H9 (cell line): ENCODE measurements at regions not wholly inside any gene's neighbourhood (a gene's known extent, or its start where the extent isn't known, plus 50 kb on each side); places are given as distances from the start of the nearest gene placed in this dataset.

Experiments
- DNase-seq: peaks from one replicate; pipeline ENCODE4 v3.0.0-alpha.2; 2017
- H2AFZ ChIP-seq: one replicate; pipeline ENCODE4 v1.6.1; 2013; ENCODE audit warnings: mild to moderate bottlenecking, low read length, control low read depth, moderate library complexity
- H2AK5ac ChIP-seq: 2 replicates; pipeline ENCODE4 v1.6.1; 2013; ENCODE audit warnings: low read length, control low read depth, mixed read lengths; ENCODE audit not compliant: insufficient read length
- H2BK120ac ChIP-seq: one replicate; pipeline ENCODE4 v1.6.1; 2013; ENCODE audit warnings: low read depth, mild to moderate bottlenecking, low read length, control low read depth, inconsistent platforms; ENCODE audit not compliant: poor library complexity, severe bottlenecking
- H2BK12ac ChIP-seq: 2 replicates; pipeline ENCODE4 v1.6.1; 2013; ENCODE audit warnings: low read length, control low read depth, mixed read lengths, low read depth; ENCODE audit not compliant: insufficient read length
- H2BK15ac ChIP-seq: 2 replicates; pipeline ENCODE4 v1.6.1; 2013; ENCODE audit warnings: low read depth, low read length, control low read depth
- H2BK20ac ChIP-seq: one replicate; pipeline ENCODE4 v1.6.1; 2013; ENCODE audit warnings: low read depth, mild to moderate bottlenecking, low read length, control low read depth, inconsistent platforms; ENCODE audit not compliant: poor library complexity, severe bottlenecking
- H2BK5ac ChIP-seq: 2 replicates; pipeline ENCODE4 v1.6.1; 2013; ENCODE audit warnings: low read length, control low read depth, mixed read lengths; ENCODE audit not compliant: insufficient read length
- H3K14ac ChIP-seq: 2 replicates; pipeline ENCODE4 v1.6.1; 2013; ENCODE audit warnings: low read length, control low read depth; ENCODE audit not compliant: insufficient read depth
- H3K18ac ChIP-seq: 2 replicates; pipeline ENCODE4 v1.6.1; 2013; ENCODE audit warnings: low read depth, mild to moderate bottlenecking, mixed read lengths, low read length, control low read depth; ENCODE audit not compliant: insufficient read length
- H3K23ac ChIP-seq: 2 replicates; pipeline ENCODE4 v1.6.1; 2013; ENCODE audit warnings: low read length, control low read depth, mixed read lengths, low read depth; ENCODE audit not compliant: insufficient read length
- H3K23me2 ChIP-seq: 2 replicates; pipeline ENCODE4 v1.6.1; 2013; ENCODE audit warnings: low read depth, mild to moderate bottlenecking, mixed read lengths, low read length, control low read depth; ENCODE audit not compliant: insufficient read length, poor library complexity, severe bottlenecking
- H3K27ac ChIP-seq: 2 replicates; pipeline ENCODE4 v1.5.1; 2013; ENCODE audit warnings: low read length, control low read depth, mixed read lengths, low read depth; ENCODE audit not compliant: insufficient read length
- H3K27me3 ChIP-seq: 2 replicates; pipeline ENCODE4 v1.6.1; 2013; ENCODE audit warnings: low read length, control low read depth, inconsistent platforms; ENCODE audit not compliant: insufficient read depth
- H3K4ac ChIP-seq: 2 replicates; pipeline ENCODE4 v1.6.1; 2013; ENCODE audit warnings: low read depth, mild to moderate bottlenecking, control low read depth, inconsistent platforms, low read length, moderate library complexity
- H3K4me1 ChIP-seq: 2 replicates; pipeline ENCODE4 v1.6.1; 2013; ENCODE audit warnings: low read length, control low read depth, inconsistent platforms; ENCODE audit not compliant: insufficient read depth
- H3K4me2 ChIP-seq: 2 replicates; pipeline ENCODE4 v1.6.1; 2013; ENCODE audit warnings: low read length, control low read depth, mixed read lengths; ENCODE audit not compliant: insufficient read length, insufficient read depth
- H3K56ac ChIP-seq: 2 replicates; pipeline ENCODE4 v1.6.1; 2013; ENCODE audit warnings: low read depth, mild to moderate bottlenecking, mixed read lengths, low read length, control low read depth; ENCODE audit not compliant: insufficient read length
- H3K79me1 ChIP-seq: 2 replicates; pipeline ENCODE4 v1.6.1; 2013; ENCODE audit warnings: low read depth, mild to moderate bottlenecking, moderate library complexity, low read length, control low read depth, inconsistent platforms; ENCODE audit not compliant: insufficient read depth, poor library complexity, severe bottlenecking
- H3K79me2 ChIP-seq: 2 replicates; pipeline ENCODE4 v1.6.1; 2013; ENCODE audit warnings: low read length, control low read depth, inconsistent platforms; ENCODE audit not compliant: insufficient read depth
- H3K9ac ChIP-seq: 2 replicates; pipeline ENCODE4 v1.6.1; 2013; ENCODE audit warnings: low read length, control low read depth, mixed read lengths; ENCODE audit not compliant: insufficient read length; ENCODE audit errors: extremely low read depth
- H3K9me3 ChIP-seq: one replicate; pipeline ENCODE4 v1.6.1; 2013; ENCODE audit warnings: low read depth, low read length, inconsistent platforms; ENCODE audit not compliant: control insufficient read depth
- H3T11ph ChIP-seq: one replicate; pipeline ENCODE4 v1.6.1; 2013; ENCODE audit warnings: mild to moderate bottlenecking, low read length, control low read depth, inconsistent platforms
- H4K20me1 ChIP-seq: one replicate; pipeline ENCODE4 v1.6.1; 2013; ENCODE audit not compliant: control insufficient read depth, insufficient read length, insufficient read depth
- H4K5ac ChIP-seq: 2 replicates; pipeline ENCODE4 v1.6.1; 2013; ENCODE audit warnings: low read depth, mild to moderate bottlenecking, mixed read lengths, low read length, control low read depth; ENCODE audit not compliant: insufficient read length
- H4K8ac ChIP-seq: replicated peaks from 2 replicates; pipeline ENCODE4 v1.6.1; 2013; ENCODE audit warnings: low read length, control low read depth, mixed read lengths, low read depth; ENCODE audit not compliant: insufficient read length
- H4K91ac ChIP-seq: 2 replicates; pipeline ENCODE4 v1.6.1; 2013; ENCODE audit warnings: low read depth, mild to moderate bottlenecking, moderate library complexity, mixed read lengths, low read length, control low read depth; ENCODE audit not compliant: insufficient read length
- H3K27ac Mint-ChIP-seq, 3 experiments: 2 replicates in 2 of 3; 3 replicates in 1 of 3; pipeline ENCODE4 v1.8.0; 2020 to 2021; ENCODE audit warnings: mixed read lengths in 3 of 3, mild to moderate bottlenecking in 1 of 3, moderate library complexity in 1 of 3
- H3K27me3 Mint-ChIP-seq: 2 replicates; pipeline ENCODE4 v1.8.0; 2021; ENCODE audit warnings: low read depth, mild to moderate bottlenecking, moderate library complexity, mixed read lengths
- H3K36me3 Mint-ChIP-seq, 3 experiments: 2 replicates in 2 of 3; 3 replicates in 1 of 3; pipeline ENCODE4 v1.8.0; 2020 to 2021; ENCODE audit warnings: low read depth in 3 of 3, mixed read lengths in 3 of 3; ENCODE audit not compliant: insufficient read depth in 1 of 3
- H3K4me1 Mint-ChIP-seq, 2 experiments: 2 replicates each; pipeline ENCODE4 v1.8.0; 2020; ENCODE audit warnings: mixed read lengths in 2 of 2
- H3K4me3 Mint-ChIP-seq, 2 experiments: 2 replicates in 1 of 2; 3 replicates in 1 of 2; pipeline ENCODE4 v1.8.0; 2020 to 2021; ENCODE audit warnings: mild to moderate bottlenecking in 2 of 2, mixed read lengths in 2 of 2, moderate library complexity in 1 of 2
- H3K9me3 Mint-ChIP-seq, 2 experiments: 2 replicates in 1 of 2; 3 replicates in 1 of 2; pipeline ENCODE4 v1.8.0; 2020; ENCODE audit warnings: mild to moderate bottlenecking in 2 of 2, mixed read lengths in 2 of 2, moderate library complexity in 1 of 2
- CTCF ChIP-seq: fragments of 200-600 bp; sonication (generic); conservative IDR thresholded peaks from 3 replicates; pipeline ENCODE4 v1.8.0; 2021; ENCODE audit warnings: antibody characterized with exemption, mild to moderate bottlenecking
- WGBS: extraction: QIAGEN DNeasy Blood & Tissue Kit; methylation state at CpG from one replicate; pipeline ENCODE4 v1.1.7; 2013; ENCODE audit warnings: missing lambda C conversion rate, low lambda C conversion rate, mixed read lengths; ENCODE audit not compliant: insufficient read length; ENCODE audit errors: extremely low coverage; 5-methylcytosine and 5-hydroxymethylcytosine counted together

DNA sequence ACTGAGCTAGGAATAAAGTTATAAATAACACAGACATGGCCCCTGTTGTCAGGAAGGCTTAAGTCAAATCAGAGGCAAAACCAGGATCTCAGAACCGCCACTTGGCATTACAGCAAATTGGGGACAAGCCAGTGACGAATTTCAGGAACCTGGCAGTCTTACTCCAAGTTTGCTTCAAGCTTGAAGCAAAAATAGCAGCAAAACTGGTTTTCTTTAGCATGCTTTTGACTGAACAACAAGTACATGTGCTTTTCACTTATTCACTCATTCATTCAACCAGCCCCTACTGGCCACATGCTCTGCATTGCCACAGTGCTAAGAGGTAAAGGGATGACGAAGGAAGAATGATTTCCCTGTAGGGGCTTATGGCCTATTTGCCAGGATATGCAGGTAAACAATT, 253.9 kb upstream of the PPARGC1A start:
- TF ChIP-seq CTCF = no peak
- H3K9ac ChIP-seq = no peak overlapping the region

More for the DNA sequence above, 253.9 kb upstream of the PPARGC1A start:
- H3K4me1 Mint-ChIP-seq = peaks cover 5 to 8% of the 10 kb centered on the region in 2 experiments
- DNase-seq = no peak
- Histone ChIP-seq H2AFZ (no peak overlapping the region), H3K23ac (no peak overlapping the region), H3K4ac (no peak overlapping the region), H3K14ac (no peak overlapping the region), H4K91ac (no peak overlapping the region), H3K9me3 (no peaks in the 10 kb centered on the region), H3T11ph (no peak overlapping the region), H3K79me1 (no peaks in the 10 kb centered on the region), H4K8ac (no peak overlapping the region), H2BK12ac (no peak overlapping the region), H2BK15ac (no peak overlapping the region), H3K27ac (no peak overlapping the region), H3K4me2 (no peak overlapping the region), H2AK5ac (no peak overlapping the region), H3K4me1 (no peaks in the 10 kb centered on the region), H3K56ac (no peak overlapping the region), H2BK20ac (no peak overlapping the region), H2BK5ac (no peak overlapping the region), H4K20me1 (no peaks in the 10 kb centered on the region), H3K18ac (no peak overlapping the region), H2BK120ac (no peak overlapping the region), H4K5ac (no peak overlapping the region), H3K23me2 (no peaks in the 10 kb centered on the region), H3K27me3 (no peaks in the 10 kb centered on the region), H3K79me2 (no peaks in the 10 kb centered on the region)
- H3K27me3 Mint-ChIP-seq = no peaks in the 10 kb centered on the region; the same call in 1 of the 2 replicates
- H3K36me3 Mint-ChIP-seq = no peaks in the 10 kb centered on the region
- no peak overlapping the region for H3K27ac Mint-ChIP-seq
- no peak overlapping the region for H3K4me3 Mint-ChIP-seq
- no peaks in the 10 kb centered on the region for H3K9me3 Mint-ChIP-seq
- WGBS = no CpG with 5 or more reads among the region's 3 CpGs
